ENCODE measurements at regions not wholly inside any gene's neighbourhood (a gene's known extent, or its start where the extent isn't known, plus 50 kb on each side); places are given as distances from the start of the nearest gene placed in this dataset.

- no peak for TF ChIP-seq POLR2AphosphoS5 (IDR thresholded peaks at IDR 0.05; ENCODE audit: low read depth, low read length)
- TF ChIP-seq POLR2A (IDR thresholded peaks at IDR 0.05; ENCODE audit: low read depth, low read length): no peak
- TF ChIP-seq TAF1 (IDR thresholded peaks at IDR 0.05; ENCODE audit: low read depth, low read length): no peak
- TF ChIP-seq SPI1 (IDR thresholded peaks at IDR 0.05; ENCODE audit: low read depth, low read length): no peak
- no peak for TF ChIP-seq POU2F2 (IDR thresholded peaks at IDR 0.05; ENCODE audit: low read depth, low read length)
These were observed 120.5 kb downstream of the SHANK2 start for GRCh38 chr11:71131861-71132260.

Data from GM12891 (cell line).